ENCODE measurements at regions not wholly inside any gene's neighbourhood (a gene's known extent, or its start where the extent isn't known, plus 50 kb on each side); places are given as distances from the start of the nearest gene placed in this dataset.

GRCh38 chr15:79724312-79724711 is 172.5 kb downstream of the MTHFS start:
- no peaks in the 10 kb centered on the region for H3K4me1 ChIP-seq (ENCODE audit: insufficient read depth, poor library complexity, severe bottlenecking)
- H3K4me3 ChIP-seq (ENCODE audit: severe bottlenecking): no peak overlapping the region
- H3K27me3 ChIP-seq (ENCODE audit: insufficient read depth, poor library complexity, severe bottlenecking): peaks cover 3% of the 10 kb centered on the region
- TF ChIP-seq, protein P1, sequence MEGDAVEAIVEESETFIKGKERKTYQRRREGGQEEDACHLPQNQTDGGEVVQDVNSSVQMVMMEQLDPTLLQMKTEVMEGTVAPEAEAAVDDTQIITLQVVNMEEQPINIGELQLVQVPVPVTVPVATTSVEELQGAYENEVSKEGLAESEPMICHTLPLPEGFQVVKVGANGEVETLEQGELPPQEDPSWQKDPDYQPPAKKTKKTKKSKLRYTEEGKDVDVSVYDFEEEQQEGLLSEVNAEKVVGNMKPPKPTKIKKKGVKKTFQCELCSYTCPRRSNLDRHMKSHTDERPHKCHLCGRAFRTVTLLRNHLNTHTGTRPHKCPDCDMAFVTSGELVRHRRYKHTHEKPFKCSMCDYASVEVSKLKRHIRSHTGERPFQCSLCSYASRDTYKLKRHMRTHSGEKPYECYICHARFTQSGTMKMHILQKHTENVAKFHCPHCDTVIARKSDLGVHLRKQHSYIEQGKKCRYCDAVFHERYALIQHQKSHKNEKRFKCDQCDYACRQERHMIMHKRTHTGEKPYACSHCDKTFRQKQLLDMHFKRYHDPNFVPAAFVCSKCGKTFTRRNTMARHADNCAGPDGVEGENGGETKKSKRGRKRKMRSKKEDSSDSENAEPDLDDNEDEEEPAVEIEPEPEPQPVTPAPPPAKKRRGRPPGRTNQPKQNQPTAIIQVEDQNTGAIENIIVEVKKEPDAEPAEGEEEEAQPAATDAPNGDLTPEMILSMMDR (IDR thresholded peaks at IDR 0.05; ENCODE audit: poor library complexity, severe bottlenecking): no peak
- DNase-seq (ENCODE audit: low spot score) (no peak), ATAC-seq (ENCODE audit: low read depth) (peak; percentile 42; the same call in 1 of the 3 replicates)
- H3K9me3 ChIP-seq (ENCODE audit: severe bottlenecking): no peaks in the 10 kb centered on the region
- no peak overlapping the region for H3K27ac ChIP-seq (ENCODE audit: poor library complexity, severe bottlenecking)
- no peaks in the 10 kb centered on the region for H3K36me3 ChIP-seq (ENCODE audit: low read depth)

GRCh38 chr15:79724804-79725203 is 172.0 kb downstream of the MTHFS start:
- DNase-seq (ENCODE audit: low spot score): no peak
- Histone ChIP-seq H3K36me3 (ENCODE audit: low read depth) (no peaks in the 10 kb centered on the region), H3K4me3 (ENCODE audit: severe bottlenecking) (no peak overlapping the region), H3K9me3 (ENCODE audit: severe bottlenecking) (no peaks in the 10 kb centered on the region), H3K27me3 (ENCODE audit: insufficient read depth, poor library complexity, severe bottlenecking) (peaks cover 4% of the 10 kb centered on the region), H3K27ac (ENCODE audit: poor library complexity, severe bottlenecking) (no peak overlapping the region), H3K4me1 (ENCODE audit: insufficient read depth, poor library complexity, severe bottlenecking) (no peaks in the 10 kb centered on the region)
- TF ChIP-seq, protein P1 (IDR thresholded peaks at IDR 0.05; ENCODE audit: poor library complexity, severe bottlenecking): no peak
- ATAC-seq (ENCODE audit: low read depth): no peak

GRCh38 chr15:79728867-79729266 is 167.9 kb downstream of the MTHFS start:
- H3K4me1 ChIP-seq (ENCODE audit: insufficient read depth, poor library complexity, severe bottlenecking): no peaks in the 10 kb centered on the region
- TF ChIP-seq, protein P1 (IDR thresholded peaks at IDR 0.05; ENCODE audit: poor library complexity, severe bottlenecking): no peak
- H3K4me3 ChIP-seq (ENCODE audit: severe bottlenecking): no peak overlapping the region
- H3K27ac ChIP-seq (ENCODE audit: poor library complexity, severe bottlenecking): no peak overlapping the region
- ATAC-seq (ENCODE audit: low read depth) (no peak), DNase-seq (ENCODE audit: low spot score) (no peak)
- no peaks in the 10 kb centered on the region for H3K9me3 ChIP-seq (ENCODE audit: severe bottlenecking)
- H3K36me3 ChIP-seq (ENCODE audit: low read depth): no peaks in the 10 kb centered on the region
- peaks cover 8% of the 10 kb centered on the region for H3K27me3 ChIP-seq (ENCODE audit: insufficient read depth, poor library complexity, severe bottlenecking)

- H3K36me3 ChIP-seq (ENCODE audit: low read depth): no peaks in the 10 kb centered on the region
- H3K4me3 ChIP-seq (ENCODE audit: severe bottlenecking): no peak overlapping the region
- peaks cover 4% of the 10 kb centered on the region for H3K27me3 ChIP-seq (ENCODE audit: insufficient read depth, poor library complexity, severe bottlenecking)
- H3K9me3 ChIP-seq (ENCODE audit: severe bottlenecking): no peaks in the 10 kb centered on the region
- DNase-seq (ENCODE audit: low spot score): no peak
- ATAC-seq (ENCODE audit: low read depth): no peak
- H3K27ac ChIP-seq (ENCODE audit: poor library complexity, severe bottlenecking): no peak overlapping the region
- no peaks in the 10 kb centered on the region for H3K4me1 ChIP-seq (ENCODE audit: insufficient read depth, poor library complexity, severe bottlenecking)
- TF ChIP-seq, protein P1 (IDR thresholded peaks at IDR 0.05; ENCODE audit: poor library complexity, severe bottlenecking): no peak
Observed at GRCh38 chr15:79736435-79737000, 160.3 kb downstream of the MTHFS start.

- Histone ChIP-seq H3K9me3 (ENCODE audit: severe bottlenecking) (no peaks in the 10 kb centered on the region), H3K27me3 (ENCODE audit: insufficient read depth, poor library complexity, severe bottlenecking) (no peaks in the 10 kb centered on the region), H3K4me3 (ENCODE audit: severe bottlenecking) (no peak overlapping the region), H3K36me3 (ENCODE audit: low read depth) (no peaks in the 10 kb centered on the region), H3K4me1 (ENCODE audit: insufficient read depth, poor library complexity, severe bottlenecking) (no peaks in the 10 kb centered on the region), H3K27ac (ENCODE audit: poor library complexity, severe bottlenecking) (no peak overlapping the region)
- TF ChIP-seq, protein P1 (IDR thresholded peaks at IDR 0.05; ENCODE audit: poor library complexity, severe bottlenecking): no peak
- DNase-seq (ENCODE audit: low spot score) (no peak), ATAC-seq (ENCODE audit: low read depth) (no peak)
Observed at GRCh38 chr15:79738143-79738542, 158.7 kb downstream of the MTHFS start.
